Renal cortical epithelial cell (primary cell): ENCODE measurements at regions not wholly inside any gene's neighbourhood (a gene's known extent, or its start where the extent isn't known, plus 50 kb on each side); places are given as distances from the start of the nearest gene placed in this dataset.
A peak's percentile ranks its signal among the peaks of the same experiment; 100 is the strongest.

Source experiments
- DNase-seq: peaks from one replicate; pipeline ENCODE4 v3.0.0-alpha.2; 2011; ENCODE audit warnings: low read depth

- DNase-seq = no peak
Observed at GRCh38 chr13:106138620-106139019, 396.8 kb downstream of the EFNB2 start.

DNA sequence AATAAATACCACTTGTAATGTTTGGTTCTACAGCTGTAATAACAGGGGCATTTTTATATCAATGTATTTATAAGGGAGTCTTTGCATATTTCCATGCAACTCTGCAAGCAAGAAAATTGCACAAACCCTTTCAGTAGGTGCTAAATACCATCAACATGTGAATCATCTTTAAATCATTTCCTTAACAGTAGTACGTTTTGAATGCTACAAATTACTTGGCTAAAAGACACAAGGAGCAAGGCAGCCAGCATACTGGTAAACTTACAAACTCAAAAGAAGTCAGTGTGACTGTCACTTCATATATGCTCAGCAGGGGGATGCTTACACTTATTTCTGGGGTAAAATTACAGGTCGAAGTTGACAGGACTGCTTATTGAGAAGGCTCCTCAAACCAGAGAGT, 402.4 kb downstream of the EFNB2 start:
- DNase-seq = peak; percentile 92

DNA sequence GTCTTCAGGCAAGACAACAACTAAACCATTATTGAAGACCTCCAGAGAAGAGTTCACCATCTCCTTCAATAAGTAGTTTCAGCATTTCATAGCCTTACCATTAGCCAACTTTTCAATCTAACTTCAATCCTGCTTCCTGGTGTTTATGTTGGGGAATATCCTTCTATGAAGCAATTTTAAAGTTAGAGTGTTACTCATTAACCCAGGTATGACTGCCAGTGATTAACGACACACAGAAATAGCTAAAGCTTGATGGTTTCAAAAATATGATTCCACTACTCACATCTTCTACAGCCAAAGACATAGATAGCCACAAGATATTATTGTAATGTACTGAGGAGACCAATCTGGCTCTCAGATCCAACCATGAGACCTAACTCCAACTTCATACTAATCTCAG, 403.2 kb downstream of the EFNB2 start:
- DNase-seq = peak; percentile 81

DNA sequence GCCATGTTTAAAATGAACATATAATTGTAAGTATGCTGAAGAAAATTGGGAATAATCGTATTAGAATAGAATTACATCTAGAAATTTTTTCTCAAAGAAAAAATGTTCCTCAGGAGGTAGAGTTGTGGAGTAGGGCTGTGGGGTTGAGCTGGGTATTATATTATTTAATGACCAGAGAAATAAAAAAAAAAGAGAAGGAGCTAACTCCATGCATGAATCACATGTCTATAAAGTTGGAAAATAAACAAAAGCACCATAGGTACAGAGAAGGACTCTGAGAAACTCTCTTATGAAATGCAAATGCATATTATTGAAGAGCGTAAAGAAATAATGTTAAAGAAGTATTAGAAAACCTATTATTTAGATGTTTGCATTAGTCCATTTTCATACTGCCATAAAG, 405.5 kb downstream of the EFNB2 start:
- DNase-seq = no peak

GRCh38 chr13:106129273-106129672, 406.2 kb downstream of the EFNB2 start:
- no peak for DNase-seq

DNA sequence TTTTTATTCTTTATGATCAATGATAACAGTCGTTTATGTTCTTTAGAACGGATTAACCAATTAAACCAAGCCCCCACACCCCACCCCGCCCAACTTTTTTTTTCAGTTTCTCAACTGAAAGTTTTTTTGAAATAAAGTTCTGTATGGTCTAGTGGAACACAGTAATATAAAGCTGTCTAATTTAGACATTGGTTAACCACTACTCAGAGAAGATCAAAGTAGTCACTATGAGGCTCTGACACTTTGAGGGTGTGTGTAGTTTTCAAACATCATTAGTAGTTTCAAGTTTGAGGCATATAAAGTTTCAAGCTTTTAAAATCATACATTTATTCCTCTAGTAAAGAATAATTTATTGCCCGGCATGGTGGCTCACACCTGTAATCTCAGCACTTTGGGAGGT, 413.2 kb downstream of the EFNB2 start:
- DNase-seq = no peak

DNA sequence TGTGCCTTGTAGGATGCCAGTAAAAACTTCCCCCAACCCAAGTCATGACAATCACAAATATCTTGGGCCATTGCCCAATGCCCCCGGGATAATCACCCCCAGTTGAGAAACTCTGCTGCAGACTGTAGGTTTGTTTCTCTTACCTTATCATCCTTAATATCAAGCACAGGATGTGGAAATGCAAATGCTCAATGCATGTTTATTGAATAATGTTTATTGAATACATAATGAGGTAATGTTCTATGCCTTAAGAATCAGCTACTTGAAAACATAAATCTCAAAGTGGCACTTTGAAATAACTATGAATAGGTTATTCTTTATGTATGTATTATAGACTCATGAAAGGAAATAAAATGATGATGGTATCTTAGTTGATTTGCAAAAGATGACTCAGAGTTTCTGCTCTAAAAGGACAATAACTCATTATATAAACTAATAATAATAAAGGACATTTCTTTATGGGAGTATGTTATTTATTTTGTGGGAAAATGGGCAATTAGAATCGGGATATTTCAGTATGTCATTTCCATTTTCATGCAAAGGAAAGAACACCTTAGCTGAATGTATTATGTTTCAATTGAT, 414.2 kb downstream of the EFNB2 start:
- no peak for DNase-seq

DNA sequence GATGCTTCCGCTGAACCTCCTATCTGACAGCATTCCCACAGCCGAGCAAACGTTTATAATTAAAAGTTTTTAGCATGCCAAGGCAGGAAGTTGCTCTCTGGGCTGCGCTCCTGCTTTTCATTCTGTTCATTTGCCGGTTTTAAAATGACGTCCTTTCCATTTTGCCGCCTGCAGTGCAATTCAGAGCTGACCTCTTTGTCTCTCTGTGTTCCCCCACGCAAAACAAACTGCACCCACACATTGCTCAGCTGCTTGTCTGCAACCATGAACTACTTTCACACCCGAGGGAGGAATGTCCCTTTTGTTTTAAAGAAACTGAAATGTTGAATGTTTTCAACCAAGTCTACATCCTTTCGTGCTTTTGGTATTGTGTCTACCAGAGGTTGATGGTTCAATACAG, 416.5 kb downstream of the EFNB2 start:
- peak; percentile 28 for DNase-seq

DNA sequence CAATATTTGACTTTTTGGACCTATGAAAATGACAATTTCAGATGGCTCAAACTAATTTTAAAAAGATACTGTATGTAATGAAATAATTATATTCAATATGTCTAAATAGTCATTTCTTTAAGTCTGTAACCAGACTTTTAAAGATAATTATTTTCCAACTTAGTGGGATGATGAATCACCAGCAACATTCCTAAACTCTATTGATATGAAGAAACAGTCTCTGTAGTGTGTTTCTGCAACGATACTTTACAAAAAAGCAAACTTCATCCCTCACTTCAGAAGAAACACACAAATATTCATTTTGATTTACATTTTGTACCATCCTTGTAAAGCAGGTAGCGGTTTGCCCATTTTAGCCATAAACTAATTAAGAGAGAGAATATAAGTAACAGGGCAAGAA, 417.4 kb downstream of the EFNB2 start:
- peak; percentile 43 for DNase-seq

GRCh38 chr13:106117640-106118039, 417.8 kb downstream of the EFNB2 start:
- DNase-seq = no peak

DNA sequence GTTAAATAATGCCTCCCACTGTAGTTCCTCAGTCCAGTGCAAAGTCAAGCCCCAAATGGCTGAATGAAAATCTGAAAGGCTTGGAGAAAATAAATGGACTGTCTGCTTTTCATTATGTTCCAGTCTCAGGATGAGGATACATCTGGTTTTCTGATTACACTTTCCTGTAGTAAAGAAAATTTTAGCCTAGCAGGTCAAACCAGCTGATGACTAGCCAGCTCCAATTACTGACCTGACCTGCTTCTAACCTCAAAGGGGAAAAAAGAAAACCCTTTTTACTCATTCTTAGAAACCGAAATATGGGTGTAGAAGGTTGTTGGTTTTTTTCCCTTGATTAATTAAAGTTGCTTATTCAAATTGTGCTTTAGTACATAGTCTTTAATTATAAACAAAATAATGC, 418.4 kb downstream of the EFNB2 start:
- peak; percentile 28 for DNase-seq

- no peak for DNase-seq
Observed at GRCh38 chr13:106115081-106115480, 420.4 kb downstream of the EFNB2 start.

DNA sequence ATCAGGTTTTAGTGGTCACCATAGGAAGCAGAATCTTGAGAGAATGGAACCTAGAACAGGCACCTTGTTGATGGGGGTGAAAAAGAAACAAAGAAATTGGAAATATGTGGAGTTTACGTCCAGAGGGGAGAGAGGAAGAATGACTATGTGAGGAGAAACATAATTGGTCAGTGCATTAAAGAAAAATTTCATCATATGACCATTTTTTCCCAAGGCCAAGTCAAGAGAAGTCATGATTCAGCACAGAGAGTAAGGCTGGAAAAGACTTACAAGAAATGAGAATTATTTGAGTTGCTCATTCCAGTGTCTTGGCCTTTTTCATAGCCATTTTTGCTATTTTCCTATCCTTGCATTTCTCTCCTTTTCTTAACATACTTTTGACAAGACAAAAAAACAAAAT, 421.7 kb downstream of the EFNB2 start:
- DNase-seq = no peak

GRCh38 chr13:106112191-106112590, 423.3 kb downstream of the EFNB2 start:
- DNase-seq = no peak

GRCh38 chr13:106110241-106110855, 425.1 kb downstream of the EFNB2 start:
- DNase-seq = no peak

DNA sequence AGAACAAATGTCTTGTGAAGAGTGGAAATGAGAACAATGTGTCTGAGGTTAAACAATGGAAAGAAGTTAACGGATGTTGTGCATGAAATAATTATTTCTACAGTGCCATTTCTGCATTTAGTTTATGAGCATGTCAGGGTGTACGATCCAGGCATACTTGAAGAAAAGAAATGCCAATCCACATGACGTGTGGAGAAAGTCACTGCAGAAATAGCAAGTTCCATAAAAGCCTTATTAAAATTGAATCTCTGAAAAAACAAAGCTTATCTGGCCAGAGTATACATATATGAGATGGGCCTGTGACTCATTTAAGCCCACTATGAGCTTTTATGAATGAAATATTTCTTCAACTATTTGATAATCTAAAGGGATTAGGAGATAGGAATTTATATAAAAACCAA, 426.1 kb downstream of the EFNB2 start:
- DNase-seq = no peak

GRCh38 chr13:106108346-106108745, 427.1 kb downstream of the EFNB2 start:
- no peak for DNase-seq

- DNase-seq = no peak
Observed at GRCh38 chr13:106107061-106107460, 428.4 kb downstream of the EFNB2 start.

DNA sequence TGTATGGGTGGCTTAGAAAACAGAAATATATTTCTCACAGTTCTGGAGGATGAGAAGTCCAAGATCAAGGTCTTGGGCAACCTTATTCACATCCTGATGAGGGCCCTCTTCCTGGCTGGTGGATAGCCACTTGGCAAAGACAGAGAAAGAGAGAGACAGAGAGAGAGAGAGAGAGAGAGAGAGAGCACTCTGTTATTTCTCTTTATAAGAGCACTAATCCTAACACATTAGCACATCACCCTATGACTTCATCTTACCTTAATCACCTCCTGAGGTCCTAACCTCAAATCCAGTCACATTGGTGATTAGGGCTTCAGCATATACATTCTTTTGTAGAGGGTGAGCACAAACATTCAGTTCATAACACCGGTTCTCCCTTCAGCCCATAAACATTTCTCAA, 430.3 kb downstream of the EFNB2 start:
- peak; percentile 59 for DNase-seq

DNA sequence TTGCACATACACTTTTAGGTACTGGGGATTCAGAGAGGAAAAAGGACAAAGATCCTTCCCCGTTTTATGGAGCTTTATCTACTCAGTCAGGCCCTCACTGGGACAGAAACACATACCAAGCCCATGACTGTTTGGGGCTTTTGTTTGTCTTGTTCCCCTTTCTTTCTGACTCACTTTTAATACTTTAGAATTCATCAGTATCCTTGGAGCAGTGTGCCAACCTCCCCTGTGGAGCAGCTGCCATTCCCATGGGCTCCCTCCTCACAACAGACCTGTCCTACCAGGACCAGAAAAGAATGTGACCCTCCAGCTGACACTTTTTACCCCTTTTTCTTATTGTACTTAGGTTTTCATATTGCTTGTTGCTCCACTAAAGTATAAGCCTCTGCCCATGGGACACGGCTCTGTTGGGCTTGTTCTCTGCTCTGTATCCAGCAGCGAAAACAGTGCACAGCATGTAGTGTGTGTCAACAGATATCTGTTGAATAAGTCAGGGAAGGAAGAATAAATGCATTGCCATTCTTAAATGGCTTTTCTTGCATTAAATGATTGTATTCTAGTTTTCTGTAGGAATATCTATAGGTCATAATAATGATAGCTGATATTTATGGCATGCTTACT, 431.1 kb downstream of the EFNB2 start:
- DNase-seq = peak; percentile 94

GRCh38 chr13:106103779-106104178, 431.7 kb downstream of the EFNB2 start:
- DNase-seq = no peak

DNA sequence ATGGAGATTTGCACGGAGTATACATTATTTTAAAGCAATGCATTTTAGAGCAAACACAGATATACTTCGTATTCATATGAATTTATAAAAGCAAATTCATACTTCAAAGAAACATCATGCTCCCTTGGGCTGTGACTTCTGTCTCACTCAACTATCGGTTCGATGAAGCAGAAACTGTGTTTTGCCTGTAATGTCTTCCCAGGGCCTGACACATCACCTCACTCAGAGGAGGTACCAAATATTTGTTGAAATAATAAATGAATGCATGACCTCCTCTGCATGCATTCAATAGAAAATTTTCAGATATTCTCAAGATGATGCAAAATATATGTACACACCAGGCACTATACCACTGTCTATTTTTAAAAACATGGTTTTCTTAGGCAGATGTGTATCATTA, 432.7 kb downstream of the EFNB2 start:
- no peak for DNase-seq

DNA sequence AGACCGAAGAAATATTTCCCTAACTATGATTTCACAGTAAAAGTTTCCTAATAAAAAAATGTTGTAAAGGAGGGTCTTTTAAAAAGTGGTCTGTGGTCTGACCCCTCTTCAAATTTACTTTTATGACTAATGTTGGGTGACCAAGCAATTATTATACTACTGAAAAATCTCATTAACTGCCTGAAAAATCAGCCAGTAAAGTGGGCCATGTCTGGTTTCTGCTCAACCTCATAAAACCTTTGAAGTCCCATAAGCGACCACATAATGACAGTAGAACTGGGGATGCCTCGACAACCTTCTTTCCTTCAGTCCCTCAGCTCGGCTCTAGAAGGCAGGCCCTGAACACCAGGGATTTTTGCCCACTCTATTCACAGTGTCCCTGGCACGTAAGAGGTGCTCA, 434.3 kb downstream of the EFNB2 start:
- no peak for DNase-seq
